A673 (cell line): ENCODE measurements at regions not wholly inside any gene's neighbourhood (a gene's known extent, or its start where the extent isn't known, plus 50 kb on each side); places are given as distances from the start of the nearest gene placed in this dataset.

Experiments
- EZH2 ChIP-seq: fragments of 200-600 bp; sonication (generic); IDR thresholded peaks from 2 replicates; pipeline ENCODE4 v1.6.1; 2017; ENCODE audit warnings: borderline replicate concordance, low read depth, mild to moderate bottlenecking, mixed read lengths, antibody characterized with exemption, low read length; ENCODE audit not compliant: poor library complexity, severe bottlenecking
- TF ChIP-seq, protein P1 (sequence below): fragments of 300-800, 200-600 bp; sonication (generic); conservative IDR thresholded peaks from 2 replicates; pipeline ENCODE4 v1.5.1; 2017; ENCODE audit warnings: low read depth, mild to moderate bottlenecking, antibody characterized with exemption, low read length, moderate library complexity, mixed read lengths

DNA sequence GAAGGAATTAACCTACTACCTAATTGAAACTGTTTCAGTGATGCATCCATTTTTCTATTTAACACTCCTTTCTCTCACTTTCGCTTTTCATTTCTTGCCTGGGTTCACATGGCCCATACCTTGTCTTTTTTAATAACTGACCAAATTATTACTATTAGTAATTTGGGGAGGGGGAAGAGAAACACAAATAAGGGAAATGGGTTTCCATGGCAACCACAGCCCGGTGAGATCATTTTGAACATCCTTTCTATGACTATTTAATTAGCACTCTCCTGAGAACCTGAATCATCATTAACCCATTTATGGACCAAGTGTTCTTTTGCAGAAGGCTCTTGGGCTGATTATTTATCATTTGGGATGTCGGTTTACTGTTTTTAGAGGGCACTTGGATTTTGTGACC is 628.2 kb upstream of the SALL1 start:
- no peak for TF ChIP-seq EZH2
- TF ChIP-seq, protein P1, sequence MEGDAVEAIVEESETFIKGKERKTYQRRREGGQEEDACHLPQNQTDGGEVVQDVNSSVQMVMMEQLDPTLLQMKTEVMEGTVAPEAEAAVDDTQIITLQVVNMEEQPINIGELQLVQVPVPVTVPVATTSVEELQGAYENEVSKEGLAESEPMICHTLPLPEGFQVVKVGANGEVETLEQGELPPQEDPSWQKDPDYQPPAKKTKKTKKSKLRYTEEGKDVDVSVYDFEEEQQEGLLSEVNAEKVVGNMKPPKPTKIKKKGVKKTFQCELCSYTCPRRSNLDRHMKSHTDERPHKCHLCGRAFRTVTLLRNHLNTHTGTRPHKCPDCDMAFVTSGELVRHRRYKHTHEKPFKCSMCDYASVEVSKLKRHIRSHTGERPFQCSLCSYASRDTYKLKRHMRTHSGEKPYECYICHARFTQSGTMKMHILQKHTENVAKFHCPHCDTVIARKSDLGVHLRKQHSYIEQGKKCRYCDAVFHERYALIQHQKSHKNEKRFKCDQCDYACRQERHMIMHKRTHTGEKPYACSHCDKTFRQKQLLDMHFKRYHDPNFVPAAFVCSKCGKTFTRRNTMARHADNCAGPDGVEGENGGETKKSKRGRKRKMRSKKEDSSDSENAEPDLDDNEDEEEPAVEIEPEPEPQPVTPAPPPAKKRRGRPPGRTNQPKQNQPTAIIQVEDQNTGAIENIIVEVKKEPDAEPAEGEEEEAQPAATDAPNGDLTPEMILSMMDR = no peak
